IMR-90 (cell line): ENCODE measurements at regions not wholly inside any gene's neighbourhood (a gene's known extent, or its start where the extent isn't known, plus 50 kb on each side); places are given as distances from the start of the nearest gene placed in this dataset.

Source experiments
- ATAC-seq: fragments of 200-7000 bp; cut with Tn5 transposase; 2 replicates; pipeline ENCODE4 v1.9.1; 2020; ENCODE audit warnings: low read depth, mild to moderate bottlenecking, moderate library complexity
- BruUV-seq: library from RNA; stranded (reverse); fragments of 400-500 nt; replicated peaks from 2 replicates; lab custom pipeline; 2021; lab: Mats Ljungman, UMichigan
- CTCF ChIA-PET: fragments of 300-600 bp; formaldehyde crosslinking; extraction: SDS; loops from one replicate; lab custom pipeline; 2021; ENCODE audit warnings: antibody characterized with exemption; lab: Yijun Ruan, JAX
- POLR2A ChIA-PET: fragments of 300-600 bp; sonication (Branson Sonifier 250); formaldehyde crosslinking; loops from one replicate; lab custom pipeline; 2022; ENCODE audit warnings: antibody characterized with exemption; ENCODE audit not compliant: unreplicated experiment; lab: Charles Lee
- DNase-seq: peaks from one replicate; pipeline ENCODE4 v3.0.0; 2013
- H2AFZ ChIP-seq: replicated peaks from 2 replicates; pipeline ENCODE3; 2013; ENCODE audit warnings: low read length, mild to moderate bottlenecking; ENCODE audit not compliant: poor library complexity
- H2AK5ac ChIP-seq: 2 replicates; pipeline ENCODE4 v1.6.1; 2013; ENCODE audit warnings: low read depth, low read length, inconsistent platforms
- H2AK9ac ChIP-seq: replicated peaks from 2 replicates; pipeline ENCODE3; 2013; ENCODE audit warnings: mild to moderate bottlenecking, low read depth, low read length, moderate library complexity; ENCODE audit not compliant: poor library complexity
- H2BK120ac ChIP-seq: 2 replicates; pipeline ENCODE4 v1.6.1; 2013; ENCODE audit warnings: low read depth, low read length, inconsistent platforms
- H2BK15ac ChIP-seq: 3 replicates; pipeline ENCODE4 v1.6.1; 2013; ENCODE audit warnings: low read depth, low read length, inconsistent platforms
- H2BK20ac ChIP-seq: 2 replicates; pipeline ENCODE4 v1.6.1; 2013; ENCODE audit warnings: low read depth, mild to moderate bottlenecking, inconsistent platforms, low read length, moderate library complexity
- H2BK5ac ChIP-seq: 2 replicates; pipeline ENCODE4 v1.6.1; 2013; ENCODE audit warnings: mild to moderate bottlenecking, low read depth, low read length, inconsistent platforms; ENCODE audit not compliant: poor library complexity, severe bottlenecking
- H3K14ac ChIP-seq: replicated peaks from 2 replicates; pipeline ENCODE4 v1.6.1; 2013; ENCODE audit warnings: low read depth, low read length, inconsistent platforms
- H3K18ac ChIP-seq: 2 replicates; pipeline ENCODE4 v1.6.1; 2013; ENCODE audit warnings: low read depth, low read length, control low read depth
- H3K23ac ChIP-seq: 2 replicates; pipeline ENCODE4 v1.6.1; 2013; ENCODE audit warnings: low read depth, low read length, inconsistent platforms
- H3K27ac ChIP-seq: 2 replicates; pipeline ENCODE4 v1.5.1; 2013; ENCODE audit warnings: mild to moderate bottlenecking, control low read depth, low read length; ENCODE audit not compliant: insufficient read depth
- H3K27me3 ChIP-seq: 2 replicates; pipeline ENCODE4 v1.6.1; 2013; ENCODE audit warnings: low read length; ENCODE audit not compliant: control insufficient read depth, insufficient read depth
- H3K36me3 ChIP-seq: 2 replicates; pipeline ENCODE4 v1.6.1; 2013; ENCODE audit warnings: low read length, mixed read lengths; ENCODE audit not compliant: control insufficient read depth, insufficient read depth
- H3K4ac ChIP-seq: 2 replicates; pipeline ENCODE4 v1.6.1; 2013; ENCODE audit warnings: low read depth, low read length, inconsistent platforms
- H3K4me1 ChIP-seq: 2 replicates; pipeline ENCODE4 v1.6.1; 2013; ENCODE audit warnings: low read length, mixed read lengths; ENCODE audit not compliant: control insufficient read depth, insufficient read depth
- H3K4me2 ChIP-seq: 2 replicates; pipeline ENCODE4 v1.6.1; 2013; ENCODE audit warnings: low read depth, mild to moderate bottlenecking, control low read depth, low read length, moderate library complexity
- H3K4me3 ChIP-seq: 2 replicates; pipeline ENCODE4 v1.5.1; 2013; ENCODE audit warnings: low read depth, mild to moderate bottlenecking, control low read depth, low read length, moderate library complexity; ENCODE audit not compliant: insufficient read depth
- H3K56ac ChIP-seq: 2 replicates; pipeline ENCODE4 v1.6.1; 2013; ENCODE audit warnings: low read length, inconsistent platforms; ENCODE audit not compliant: insufficient read depth; ENCODE audit errors: extremely low read depth
- H3K79me1 ChIP-seq, 2 experiments: 2 replicates each; pipeline ENCODE4 v1.6.1; 2013; ENCODE audit warnings: low read length in 2 of 2, inconsistent platforms in 1 of 2, low read depth in 1 of 2
- H3K9ac ChIP-seq: 2 replicates; pipeline ENCODE4 v1.6.1; 2013; ENCODE audit warnings: low read depth, low read length, control low read depth
- H3K9me1 ChIP-seq: 2 replicates; pipeline ENCODE4 v1.6.1; 2013; ENCODE audit warnings: low read length, inconsistent platforms; ENCODE audit not compliant: insufficient read depth
- H3K9me3 ChIP-seq: 2 replicates; pipeline ENCODE4 v1.6.1; 2013; ENCODE audit warnings: low read length; ENCODE audit not compliant: control insufficient read depth, insufficient read depth
- H4K20me1 ChIP-seq: 2 replicates; pipeline ENCODE4 v1.6.1; 2013; ENCODE audit warnings: low read length, inconsistent platforms; ENCODE audit not compliant: insufficient read depth
- H4K5ac ChIP-seq: 2 replicates; pipeline ENCODE4 v1.6.1; 2013; ENCODE audit warnings: mild to moderate bottlenecking, low read depth, low read length, control low read depth
- H4K8ac ChIP-seq, 2 experiments: 2 replicates each; pipeline ENCODE4 v1.6.1; 2013; ENCODE audit warnings: low read depth in 2 of 2, low read length in 2 of 2, control low read depth in 1 of 2, inconsistent platforms in 1 of 2
- H4K91ac ChIP-seq: 2 replicates; pipeline ENCODE4 v1.6.1; 2013; ENCODE audit warnings: low read depth, low read length, inconsistent platforms; ENCODE audit not compliant: insufficient read depth
- BHLHE40 ChIP-seq: fragments of 150-350 bp; IDR thresholded peaks from 2 replicates; pipeline ENCODE4 v1.6.1; 2016; ENCODE audit warnings: mild to moderate bottlenecking, low read depth, low read length
- CEBPB ChIP-seq: IDR thresholded peaks from 2 replicates; pipeline ENCODE4 v1.6.1; 2012; ENCODE audit warnings: low read depth, low read length, improper control_type of control experiment
- CHD1 ChIP-seq: IDR thresholded peaks from 2 replicates; pipeline ENCODE4 v1.6.1; 2012; ENCODE audit warnings: low read depth, low read length, improper control_type of control experiment
- CTCF ChIP-seq: conservative IDR thresholded peaks from 2 replicates; pipeline ENCODE4 v1.5.1; 2012; ENCODE audit warnings: mild to moderate bottlenecking, low read depth, low read length, improper control_type of control experiment
- FOS ChIP-seq: fragments of 150-350 bp; IDR thresholded peaks from 2 replicates; pipeline ENCODE4 v1.6.1; 2016; ENCODE audit warnings: low read depth, low read length
- MAFK ChIP-seq: IDR thresholded peaks from 2 replicates; pipeline ENCODE4 v1.6.1; 2012; ENCODE audit warnings: low read depth, low read length, improper control_type of control experiment
- MAZ ChIP-seq: IDR thresholded peaks from 2 replicates; pipeline ENCODE4 v1.6.1; 2012; ENCODE audit warnings: low read depth, mild to moderate bottlenecking, low read length, improper control_type of control experiment, moderate library complexity, borderline replicate concordance
- MXI1 ChIP-seq: IDR thresholded peaks from 2 replicates; pipeline ENCODE4 v1.6.1; 2012; ENCODE audit warnings: low read depth, mild to moderate bottlenecking, low read length, moderate library complexity, borderline replicate concordance
- NFE2L2 ChIP-seq: fragments of 150-350 bp; IDR thresholded peaks from 2 replicates; pipeline ENCODE4 v1.6.1; 2016; ENCODE audit warnings: low read depth, mild to moderate bottlenecking, low read length
- POLR2A ChIP-seq: IDR thresholded peaks from 2 replicates; pipeline ENCODE4 v1.6.1; 2012; ENCODE audit warnings: mild to moderate bottlenecking, low read depth, low read length
- RAD21 ChIP-seq: IDR thresholded peaks from 2 replicates; pipeline ENCODE4 v1.6.1; 2012; ENCODE audit warnings: low read length, improper control_type of control experiment
- RCOR1 ChIP-seq: IDR thresholded peaks from 2 replicates; pipeline ENCODE4 v1.6.1; 2012; ENCODE audit warnings: mild to moderate bottlenecking, low read length, improper control_type of control experiment; ENCODE audit not compliant: insufficient replicate concordance
- RFX5 ChIP-seq: IDR thresholded peaks from 2 replicates; pipeline ENCODE4 v1.8.0; 2012; ENCODE audit warnings: low read depth, mild to moderate bottlenecking, low read length, moderate library complexity
- SMC3 ChIP-seq: fragments of 150-350 bp; IDR thresholded peaks from 2 replicates; pipeline ENCODE4 v1.6.1; 2016; ENCODE audit warnings: low read depth, mild to moderate bottlenecking, antibody characterized with exemption, low read length, moderate library complexity
- WGBS, 2 experiments: methylation state at CpG; one replicate each; pipeline versions ENCODE4 v1.1.5 to v1.1.7; 2013; ENCODE audit warnings: missing lambda C conversion rate in 2 of 2; ENCODE audit not compliant: insufficient read length in 1 of 2; ENCODE audit errors: extremely low coverage in 2 of 2; 5-methylcytosine and 5-hydroxymethylcytosine counted together
- dilution Hi-C: fragments of 300-500 bp; cut with HindIII; formaldehyde crosslinking; loops from one replicate; pipeline ENCODE4 v1.14.3; 2018; ENCODE audit warnings: low sequenced_read_pairs; ENCODE audit not compliant: unreplicated experiment
- in situ Hi-C: fragments of 300-500 bp; cut with MboI; formaldehyde crosslinking; loops from 3 replicates; pipeline ENCODE4 v1.14.3; 2019; ENCODE audit warnings: low sequenced_read_pairs, inconsistent platforms, mixed read lengths
- intact Hi-C: fragments of 100-400 bp; cut with micrococcal nuclease; formaldehyde crosslinking; loops from 2 replicates; pipeline ENCODE4 v1.10.0; 2022
- TF ChIP-seq, protein P1 (sequence below): fragments of 150-350 bp; IDR thresholded peaks from 2 replicates; pipeline ENCODE4 v1.6.1; 2016; ENCODE audit warnings: low read depth, mild to moderate bottlenecking, low read length, moderate library complexity, borderline replicate concordance
- TF ChIP-seq, protein P2 (sequence below): fragments of 150-350 bp; IDR thresholded peaks from 2 replicates; pipeline ENCODE4 v1.6.1; 2017; ENCODE audit warnings: mild to moderate bottlenecking, antibody characterized with exemption, low read length, low read depth

DNA sequence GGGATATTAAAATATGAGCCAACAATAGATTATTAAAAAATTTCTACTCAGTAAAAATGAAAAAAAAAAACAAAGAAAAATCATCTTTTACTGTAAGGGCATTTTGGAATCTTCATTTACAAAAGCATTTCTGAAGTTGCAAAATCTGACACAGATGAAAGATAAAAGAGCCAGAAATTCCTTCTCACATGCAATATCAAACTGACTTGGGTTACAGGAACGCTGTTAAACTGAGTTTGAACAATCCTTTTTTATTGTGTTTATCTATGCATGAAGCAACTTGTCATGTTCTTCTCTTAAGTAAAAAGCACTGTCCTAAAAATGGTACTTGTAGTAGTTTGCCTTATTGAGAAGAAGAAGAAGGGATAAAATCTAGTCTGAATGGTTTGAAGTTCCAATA is 468.5 kb upstream of the KCNMB2 start:
- no peak overlapping the region for H4K8ac ChIP-seq
- no peak overlapping the region for H3K56ac ChIP-seq
- dilution Hi-C loops = no loop called here
- no peaks in the 10 kb centered on the region for H3K36me3 ChIP-seq
- ATAC-seq (no peak), DNase-seq (no peak)
- no TSS peak for BruUV-seq
- H3K27me3 ChIP-seq = no peaks in the 10 kb centered on the region
- WGBS, 2 experiments = no CpG with 5 or more reads among the region's 1 CpG
- no peaks in the 10 kb centered on the region for H3K4me1 ChIP-seq
- H4K91ac ChIP-seq = no peak overlapping the region
- H3K23ac ChIP-seq = no peak overlapping the region
- no peak overlapping the region for H2AK5ac ChIP-seq
- H2AK9ac ChIP-seq = no peak overlapping the region
- no peaks in the 10 kb centered on the region for H3K9me1 ChIP-seq
- H2BK15ac ChIP-seq = no peak overlapping the region
- no peaks in the 10 kb centered on the region for H3K9me3 ChIP-seq
- no peak overlapping the region for H3K27ac ChIP-seq
- no peak overlapping the region for H3K9ac ChIP-seq
- CTCF ChIA-PET = interaction anchor here (0.6 kb wide), 1 partner anchor 226 kb away, joined by 3 read pairs; no protein-coding TSS in a partner anchor
- no peak overlapping the region for H2BK5ac ChIP-seq
- H3K18ac ChIP-seq = no peak overlapping the region
- H4K20me1 ChIP-seq = no peaks in the 10 kb centered on the region
- intact Hi-C loops = no loop called here
- H4K5ac ChIP-seq = no peak overlapping the region
- H3K4ac ChIP-seq = no peak overlapping the region
- no peak overlapping the region for H2AFZ ChIP-seq
- no peak overlapping the region for H2BK120ac ChIP-seq
- TF ChIP-seq, protein P1, sequence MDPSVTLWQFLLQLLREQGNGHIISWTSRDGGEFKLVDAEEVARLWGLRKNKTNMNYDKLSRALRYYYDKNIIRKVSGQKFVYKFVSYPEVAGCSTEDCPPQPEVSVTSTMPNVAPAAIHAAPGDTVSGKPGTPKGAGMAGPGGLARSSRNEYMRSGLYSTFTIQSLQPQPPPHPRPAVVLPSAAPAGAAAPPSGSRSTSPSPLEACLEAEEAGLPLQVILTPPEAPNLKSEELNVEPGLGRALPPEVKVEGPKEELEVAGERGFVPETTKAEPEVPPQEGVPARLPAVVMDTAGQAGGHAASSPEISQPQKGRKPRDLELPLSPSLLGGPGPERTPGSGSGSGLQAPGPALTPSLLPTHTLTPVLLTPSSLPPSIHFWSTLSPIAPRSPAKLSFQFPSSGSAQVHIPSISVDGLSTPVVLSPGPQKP = no peak
- no peak for TF ChIP-seq NFE2L2
- no peak for TF ChIP-seq FOS
- TF ChIP-seq CTCF = no peak
- TF ChIP-seq CHD1 = no peak
- no peak for TF ChIP-seq RCOR1
- TF ChIP-seq SMC3 = no peak
- no peak for TF ChIP-seq MAFK
- no peak for TF ChIP-seq CEBPB
- TF ChIP-seq RAD21 = no peak
- TF ChIP-seq, protein P2, sequence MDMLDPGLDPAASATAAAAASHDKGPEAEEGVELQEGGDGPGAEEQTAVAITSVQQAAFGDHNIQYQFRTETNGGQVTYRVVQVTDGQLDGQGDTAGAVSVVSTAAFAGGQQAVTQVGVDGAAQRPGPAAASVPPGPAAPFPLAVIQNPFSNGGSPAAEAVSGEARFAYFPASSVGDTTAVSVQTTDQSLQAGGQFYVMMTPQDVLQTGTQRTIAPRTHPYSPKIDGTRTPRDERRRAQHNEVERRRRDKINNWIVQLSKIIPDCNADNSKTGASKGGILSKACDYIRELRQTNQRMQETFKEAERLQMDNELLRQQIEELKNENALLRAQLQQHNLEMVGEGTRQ = no peak
- no peak for TF ChIP-seq RFX5
- no peak for TF ChIP-seq BHLHE40
- TF ChIP-seq MXI1 = no peak
- TF ChIP-seq POLR2A = no peak
- no peak for TF ChIP-seq MAZ
- no peak overlapping the region for H3K14ac ChIP-seq
- in situ Hi-C loops = no loop called here
- POLR2A ChIA-PET = no interaction called here
- no peak overlapping the region for H3K4me2 ChIP-seq
- no peak overlapping the region for H2BK20ac ChIP-seq
- H3K79me1 ChIP-seq = no peaks in the 10 kb centered on the region
- H3K4me3 ChIP-seq = no peak overlapping the region
